D721Med (cell line): ENCODE measurements at regions not wholly inside any gene's neighbourhood (a gene's known extent, or its start where the extent isn't known, plus 50 kb on each side); places are given as distances from the start of the nearest gene placed in this dataset.
"Not testable (repeated sequence)": the region's sequence is repeated elsewhere in the genome, so short reads cannot be mapped to it uniquely, and the experiment has no call there.

ENCODE experiments used
- DNase-seq: peaks from one replicate; pipeline ENCODE4 v3.0.0; 2011; ENCODE audit warnings: low spot score; ENCODE audit not compliant: insufficient read length
- FAIRE-seq: peaks from 2 replicates; lab custom pipeline; 2011; peaks lifted over from hg19 to GRCh38; lab: Jason Lieb, UNC
- CTCF ChIP-seq: IDR thresholded peaks from 2 replicates; pipeline ENCODE4 v1.5.1; 2012; ENCODE audit warnings: mild to moderate bottlenecking, control low read depth; ENCODE audit not compliant: insufficient read depth; ENCODE audit errors: missing control alignments

- peak; percentile 93 for FAIRE-seq
- no peak for DNase-seq
- TF ChIP-seq CTCF, result no peak
Measured at GRCh38 chr18:39449566-39449965, 1884.0 kb upstream of the CELF4 start.

- no peak for TF ChIP-seq CTCF
- DNase-seq, result no peak
- peak; percentile 41 for FAIRE-seq
Measured at GRCh38 chr18:39448942-39449341, 1883.3 kb upstream of the CELF4 start.

GRCh38 chr18:39444957-39445356 lies 1879.4 kb upstream of the CELF4 start:
- DNase-seq, result not testable (repeated sequence)
- FAIRE-seq, result peak; percentile 21

- no peak for TF ChIP-seq CTCF
- FAIRE-seq (peak; percentile 48), DNase-seq (no peak)
Measured at GRCh38 chr18:39441648-39442047, 1876.0 kb upstream of the CELF4 start.

GRCh38 chr18:39435996-39436395 lies 1870.4 kb upstream of the CELF4 start:
- FAIRE-seq (no peak), DNase-seq (no peak)
- TF ChIP-seq CTCF, result no peak

- no peak for TF ChIP-seq CTCF
- DNase-seq (no peak), FAIRE-seq (peak; percentile 71)
Measured at GRCh38 chr18:39435209-39435608, 1869.6 kb upstream of the CELF4 start.

- no peak for DNase-seq
- TF ChIP-seq CTCF, result no peak
- no peak for FAIRE-seq
Measured at GRCh38 chr18:39434223-39434920, 1868.8 kb upstream of the CELF4 start.
